ENCODE measurements at regions not wholly inside any gene's neighbourhood (a gene's known extent, or its start where the extent isn't known, plus 50 kb on each side); places are given as distances from the start of the nearest gene placed in this dataset.

DNA sequence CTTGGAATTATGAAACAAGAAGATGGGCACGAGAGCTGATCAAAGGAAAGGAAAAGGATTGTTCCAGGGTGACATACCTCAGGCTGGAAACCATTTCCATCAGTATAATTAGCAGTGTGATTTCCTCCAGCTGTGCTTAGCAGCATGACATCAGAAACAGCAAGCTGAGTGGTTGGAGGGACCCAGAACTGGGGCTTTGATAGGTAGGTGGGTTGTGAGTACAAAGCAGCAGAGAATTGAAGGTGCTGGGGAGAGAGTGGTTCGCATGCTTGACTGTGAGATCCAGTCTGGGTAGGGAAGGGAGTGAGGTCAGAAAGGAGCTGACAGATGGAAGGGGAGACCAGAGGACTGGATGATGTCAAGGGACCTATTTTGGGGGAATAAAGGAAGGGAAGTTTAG is 90.4 kb downstream of the CD164 start (continued):
- TF ChIP-seq, protein P1, sequence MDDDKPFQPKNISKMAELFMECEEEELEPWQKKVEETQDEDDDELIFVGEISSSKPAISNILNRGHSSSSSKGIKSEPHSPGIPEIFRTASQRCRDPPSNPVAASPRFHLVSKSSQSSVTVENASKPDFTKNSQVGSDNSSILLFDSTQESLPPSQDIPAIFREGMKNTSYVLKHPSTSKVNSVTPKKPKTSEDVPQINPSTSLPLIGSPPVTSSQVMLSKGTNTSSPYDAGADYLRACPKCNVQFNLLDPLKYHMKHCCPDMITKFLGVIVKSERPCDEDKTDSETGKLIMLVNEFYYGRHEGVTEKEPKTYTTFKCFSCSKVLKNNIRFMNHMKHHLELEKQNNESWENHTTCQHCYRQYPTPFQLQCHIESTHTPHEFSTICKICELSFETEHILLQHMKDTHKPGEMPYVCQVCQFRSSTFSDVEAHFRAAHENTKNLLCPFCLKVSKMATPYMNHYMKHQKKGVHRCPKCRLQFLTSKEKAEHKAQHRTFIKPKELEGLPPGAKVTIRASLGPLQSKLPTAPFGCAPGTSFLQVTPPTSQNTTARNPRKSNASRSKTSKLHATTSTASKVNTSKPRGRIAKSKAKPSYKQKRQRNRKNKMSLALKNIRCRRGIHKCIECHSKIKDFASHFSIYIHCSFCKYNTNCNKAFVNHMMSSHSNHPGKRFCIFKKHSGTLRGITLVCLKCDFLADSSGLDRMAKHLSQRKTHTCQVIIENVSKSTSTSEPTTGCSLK (tag by site-specific recombination; IDR thresholded peaks at IDR 0.05): no peak
- TF ChIP-seq ZSCAN30 (tag by site-specific recombination; IDR thresholded peaks at IDR 0.05) (no peak), GLI2 (tag by site-specific recombination; IDR thresholded peaks at IDR 0.05; ENCODE audit: borderline replicate concordance, low read depth) (no peak)

DNA sequence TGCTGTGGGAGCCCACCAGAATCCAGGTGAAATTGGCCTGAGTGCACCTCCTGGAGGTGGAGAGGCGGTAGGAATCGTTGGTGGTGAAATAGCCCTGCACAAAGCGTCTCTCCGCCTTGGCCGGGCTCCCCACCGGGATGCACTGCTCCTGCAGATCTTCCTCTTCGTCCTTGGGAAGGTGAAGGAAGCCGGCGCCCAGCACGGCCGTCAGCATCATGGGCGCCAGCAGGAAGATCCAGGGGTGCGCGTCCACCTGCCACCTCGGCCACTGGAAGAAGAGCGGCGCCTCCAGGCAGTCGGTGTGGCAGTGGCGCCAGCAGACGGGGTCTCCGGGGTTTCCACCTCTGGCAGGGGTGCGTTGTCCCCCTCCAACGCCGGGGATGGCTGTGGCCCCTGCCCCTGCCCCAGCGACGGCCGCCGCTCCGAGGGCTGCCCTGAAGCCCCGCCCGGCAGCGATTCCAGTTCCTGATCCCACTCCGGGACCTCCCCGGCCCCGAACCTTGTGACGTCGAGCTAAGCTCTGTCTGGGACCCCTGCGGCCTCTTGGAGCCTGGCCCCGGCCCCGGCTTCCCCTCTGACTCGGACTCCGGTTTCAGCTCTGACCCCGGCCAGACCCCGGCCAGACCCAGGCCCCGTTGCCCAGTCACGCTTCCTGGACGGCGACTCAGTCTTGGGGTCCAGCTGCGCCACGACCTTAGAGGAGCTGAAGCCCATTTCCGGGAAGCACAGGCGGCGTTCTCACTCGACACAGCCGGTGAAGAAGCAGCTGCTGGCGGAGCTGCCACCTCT is 91.9 kb downstream of the CD164 start:
- CTCF ChIA-PET: no interaction called here
- Histone ChIP-seq H3K9me3 (ENCODE audit: control insufficient read depth, insufficient read depth, low read depth, low read length) (no peaks in the 10 kb centered on the region), H3K4me3 (ENCODE audit: low read depth, low read length) (no peak overlapping the region), H3K4me1 (ENCODE audit: control insufficient read depth, insufficient read depth, low read length) (no peaks in the 10 kb centered on the region), H3K27ac (ENCODE audit: extremely low read depth, low read depth, low read length) (no peak overlapping the region), H3K36me3 (ENCODE audit: control insufficient read depth in 2 of 2, insufficient read depth in 1 of 2, low read length in 2 of 2) (peaks cover 0 to 45% of the 10 kb centered on the region in 2 experiments; a peak in 1 of 3 replicates)
- TF ChIP-seq ZNF701 (tag by site-specific recombination; IDR thresholded peaks at IDR 0.05): no peak
- no peak for TF ChIP-seq AEBP2 (tag by site-specific recombination; IDR thresholded peaks at IDR 0.05; ENCODE audit: borderline replicate concordance)
- TF ChIP-seq ZEB2 (tag by site-specific recombination; IDR thresholded peaks at IDR 0.05): no peak
- TF ChIP-seq KLF1 (tag by site-specific recombination; IDR thresholded peaks at IDR 0.05): no peak
- no peak for TF ChIP-seq ZNF830 (tag by site-specific recombination; IDR thresholded peaks at IDR 0.05; ENCODE audit: low read depth)
- TF ChIP-seq, protein P2, sequence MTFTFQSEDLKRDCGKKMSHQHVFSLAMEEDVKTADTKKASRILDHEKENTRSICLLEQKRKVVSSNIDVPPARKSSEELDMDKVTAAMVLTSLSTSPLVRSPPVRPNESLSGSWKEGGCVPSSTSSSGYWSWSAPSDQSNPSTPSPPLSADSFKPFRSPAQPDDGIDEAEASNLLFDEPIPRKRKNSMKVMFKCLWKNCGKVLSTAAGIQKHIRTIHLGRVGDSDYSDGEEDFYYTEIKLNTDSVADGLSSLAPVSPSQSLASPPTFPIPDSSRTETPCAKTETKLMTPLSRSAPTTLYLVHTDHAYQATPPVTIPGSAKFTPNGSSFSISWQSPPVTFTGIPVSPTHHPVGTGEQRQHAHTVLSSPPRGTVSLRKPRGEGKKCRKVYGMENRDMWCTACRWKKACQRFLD (tag by site-specific recombination; IDR thresholded peaks at IDR 0.05): no peak
- POLR2A ChIA-PET: no interaction called here

- no peaks in the 10 kb centered on the region for H3K9me3 ChIP-seq (ENCODE audit: control insufficient read depth, insufficient read depth, low read depth, low read length)
- no peaks in the 10 kb centered on the region for H3K4me1 ChIP-seq (ENCODE audit: control insufficient read depth, insufficient read depth, low read length)
- ChIA-PET POLR2A (no interaction called here), CTCF (no interaction called here)
- peaks cover 0 to 55% of the 10 kb centered on the region in 2 experiments; a peak in 1 of 3 replicates for H3K36me3 ChIP-seq (ENCODE audit: control insufficient read depth in 2 of 2, insufficient read depth in 1 of 2, low read length in 2 of 2)
- TF ChIP-seq ZNF571 (tag by site-specific recombination; IDR thresholded peaks at IDR 0.05) (no peak), ZNF488 (tag by site-specific recombination; IDR thresholded peaks at IDR 0.05) (no peak), ZFP3 (tag by site-specific recombination; IDR thresholded peaks at IDR 0.05; ENCODE audit: low read depth) (no peak)
- no peak overlapping the region for H3K27ac ChIP-seq (ENCODE audit: extremely low read depth, low read depth, low read length)
- H3K4me3 ChIP-seq (ENCODE audit: low read depth, low read length): no peak overlapping the region
Observed at GRCh38 chr6:109285366-109285765, 96.9 kb downstream of the CD164 start.

DNA sequence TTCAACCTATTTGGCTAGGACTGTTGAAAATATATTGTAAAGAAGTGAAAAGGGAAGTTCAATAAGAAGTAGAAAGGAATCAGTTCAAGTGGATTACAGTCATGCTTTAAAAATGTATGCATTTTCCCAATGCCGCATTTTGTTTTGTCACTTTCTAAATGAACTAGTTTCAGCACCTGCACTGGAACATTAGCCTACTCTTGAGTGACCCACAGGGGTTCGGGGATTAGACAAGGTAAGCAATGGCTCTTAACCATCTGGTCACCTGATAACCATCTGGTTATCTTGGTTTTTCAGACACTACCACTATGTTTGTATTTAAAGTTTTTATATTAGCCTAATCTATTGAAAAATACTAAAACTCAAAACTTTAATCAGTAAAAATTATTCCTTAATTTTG is 97.6 kb downstream of the CD164 start:
- no peak for TF ChIP-seq SALL2 (tag by site-specific recombination; IDR thresholded peaks at IDR 0.05; ENCODE audit: borderline replicate concordance)
- TF ChIP-seq WT1 (tag by site-specific recombination; IDR thresholded peaks at IDR 0.05): no peak
- no peak for TF ChIP-seq ZNF670 (tag by site-specific recombination; IDR thresholded peaks at IDR 0.05; ENCODE audit: low read depth)
- no peaks in the 10 kb centered on the region for H3K4me1 ChIP-seq (ENCODE audit: control insufficient read depth, insufficient read depth, low read length)
- ChIA-PET CTCF (no interaction called here), POLR2A (no interaction called here)
- no peak overlapping the region for H3K27ac ChIP-seq (ENCODE audit: extremely low read depth, low read depth, low read length)
- H3K4me3 ChIP-seq (ENCODE audit: low read depth, low read length): no peak overlapping the region
- H3K36me3 ChIP-seq (ENCODE audit: control insufficient read depth in 2 of 2, insufficient read depth in 1 of 2, low read length in 2 of 2): peaks cover 0 to 54% of the 10 kb centered on the region in 2 experiments; a peak in 1 of 3 replicates
- no peaks in the 10 kb centered on the region for H3K9me3 ChIP-seq (ENCODE audit: control insufficient read depth, insufficient read depth, low read depth, low read length)
